Keratinocyte (primary cell): ENCODE measurements at regions not wholly inside any gene's neighbourhood (a gene's known extent, or its start where the extent isn't known, plus 50 kb on each side); places are given as distances from the start of the nearest gene placed in this dataset.

Experiments used
- DNase-seq: peaks from one replicate; pipeline ENCODE4 v3.0.0-alpha.2; 2011; ENCODE audit warnings: low read depth, missing footprints, low spot score
- FAIRE-seq: peaks from 2 replicates; lab custom pipeline; 2011; peaks lifted over from hg19 to GRCh38; lab: Jason Lieb, UNC
- H2AFZ ChIP-seq: 2 replicates; pipeline ENCODE4 v1.6.0; 2012; ENCODE audit warnings: low read length, control low read depth, inconsistent platforms; ENCODE audit not compliant: control insufficient read depth
- H3K27ac ChIP-seq: 2 replicates; pipeline ENCODE4 v1.5.1; 2011; ENCODE audit warnings: low read length; ENCODE audit not compliant: control insufficient read depth, insufficient read depth
- H3K27me3 ChIP-seq: 3 replicates; pipeline ENCODE4 v1.6.0; 2011; ENCODE audit warnings: low read length; ENCODE audit not compliant: control insufficient read depth, insufficient read depth; ENCODE audit errors: extremely low read depth
- H3K36me3 ChIP-seq, 2 experiments: 2 replicates in 1 of 2; 3 replicates in 1 of 2; pipeline ENCODE4 v1.5.1; 2011; ENCODE audit warnings: low read length in 2 of 2, mild to moderate bottlenecking in 1 of 2; ENCODE audit not compliant: control insufficient read depth in 2 of 2, insufficient read depth in 2 of 2; ENCODE audit errors: extremely low read depth in 1 of 2
- H3K4me1 ChIP-seq: 3 replicates; pipeline ENCODE4 v1.5.1; 2011; ENCODE audit warnings: low read length; ENCODE audit not compliant: control insufficient read depth, insufficient read depth; ENCODE audit errors: extremely low read depth
- H3K4me2 ChIP-seq: 3 replicates; pipeline ENCODE4 v1.6.0; 2011; ENCODE audit warnings: low read depth, low read length; ENCODE audit not compliant: control insufficient read depth, insufficient read depth; ENCODE audit errors: extremely low read depth
- H3K4me3 ChIP-seq, 3 experiments: fragments of 200-600 bp in 1 of 3; sonication (generic) in 1 of 3; 2 replicates in 2 of 3; 3 replicates in 1 of 3; pipeline ENCODE4 v1.5.1; 2011 to 2016; ENCODE audit warnings: low read length in 3 of 3, mild to moderate bottlenecking in 3 of 3, control low read depth in 2 of 3, inconsistent platforms in 1 of 3, low read depth in 1 of 3, mixed read lengths in 1 of 3, mixed run types in 1 of 3, moderate library complexity in 1 of 3; ENCODE audit not compliant: control insufficient read depth in 2 of 3, insufficient read depth in 2 of 3; ENCODE audit errors: extremely low read depth in 1 of 3
- H3K79me2 ChIP-seq: 2 replicates; pipeline ENCODE4 v1.6.0; 2012; ENCODE audit warnings: low read length; ENCODE audit not compliant: control insufficient read depth, insufficient read depth
- H3K9ac ChIP-seq: 3 replicates; pipeline ENCODE4 v1.6.0; 2011; ENCODE audit warnings: low read length; ENCODE audit not compliant: control insufficient read depth, insufficient read depth; ENCODE audit errors: extremely low read depth
- H3K9me1 ChIP-seq: 3 replicates; pipeline ENCODE4 v1.6.0; 2011; ENCODE audit warnings: low read length; ENCODE audit not compliant: control insufficient read depth, insufficient read depth; ENCODE audit errors: extremely low read depth
- H3K9me3 ChIP-seq: 2 replicates; pipeline ENCODE4 v1.5.1; 2012; ENCODE audit warnings: low read depth, low read length; ENCODE audit not compliant: control insufficient read depth
- H4K20me1 ChIP-seq: 3 replicates; pipeline ENCODE4 v1.6.0; 2011; ENCODE audit warnings: low read length; ENCODE audit not compliant: control insufficient read depth, insufficient read depth; ENCODE audit errors: extremely low read depth
- EZH2 ChIP-seq: IDR thresholded peaks from one replicate; pipeline ENCODE4 v1.6.1; 2012; ENCODE audit warnings: inconsistent platforms, mild to moderate bottlenecking, low read length, moderate library complexity
- dilution Hi-C: fragments of 300-500 bp; cut with MboI; formaldehyde crosslinking; loops from one replicate; pipeline ENCODE4 v1.7.0; 2020; ENCODE audit warnings: low sequenced_read_pairs; ENCODE audit not compliant: extremely low pct_ligation_motif_present
- TF ChIP-seq, protein P1 (sequence below), 3 experiments: IDR thresholded peaks in 1 of 3; conservative IDR thresholded peaks in 1 of 3; optimal IDR thresholded peaks in 1 of 3; 2 replicates in 2 of 3; 3 replicates in 1 of 3; pipeline versions ENCODE3 to v1.5.1; 2011; ENCODE audit warnings: low read length in 3 of 3, mild to moderate bottlenecking in 3 of 3, moderate library complexity in 2 of 3, control low read depth in 1 of 3, inconsistent platforms in 1 of 3; ENCODE audit not compliant: insufficient read depth in 2 of 3; ENCODE audit errors: extremely low read depth in 1 of 3

DNA sequence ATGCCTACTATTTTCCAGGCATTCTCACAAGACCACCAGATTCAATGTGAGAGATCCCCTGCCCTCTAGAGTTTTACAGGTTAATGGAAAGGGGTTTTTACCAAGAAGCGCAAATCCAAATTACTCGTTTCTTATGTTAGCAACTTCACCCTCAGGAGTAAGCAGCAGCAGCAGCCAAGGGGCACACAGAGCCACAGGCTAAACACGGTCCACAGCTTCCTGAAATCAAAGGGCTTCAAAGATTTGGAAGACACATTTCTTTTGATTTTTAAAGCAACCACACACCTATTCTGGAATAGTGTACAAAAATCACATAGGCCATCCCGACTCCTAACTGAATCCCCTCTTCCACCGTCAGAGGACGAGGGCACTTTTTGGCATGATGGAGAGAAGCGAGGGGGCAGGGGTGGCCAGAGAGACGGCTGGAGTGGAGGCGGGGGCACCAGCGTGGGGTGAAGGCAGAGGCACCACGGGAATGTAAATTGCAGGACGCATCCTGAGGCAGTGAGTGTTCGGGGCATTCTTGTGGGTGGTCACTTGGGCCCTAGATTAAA lies 107.0 kb downstream of the ARF6 start:
- FAIRE-seq (no peak), DNase-seq (no peak)
- H3K27me3 ChIP-seq = no peaks in the 10 kb centered on the region
- peaks cover 54% of the 10 kb centered on the region for H3K4me1 ChIP-seq
- H3K4me2 ChIP-seq = peak overlapping the region; percentile 85
- H3K9ac ChIP-seq = peak overlapping the region; percentile 90
- no peaks in the 10 kb centered on the region for H3K79me2 ChIP-seq
- no peaks in the 10 kb centered on the region for H3K9me1 ChIP-seq
- no peak for TF ChIP-seq EZH2
- TF ChIP-seq, protein P1, sequence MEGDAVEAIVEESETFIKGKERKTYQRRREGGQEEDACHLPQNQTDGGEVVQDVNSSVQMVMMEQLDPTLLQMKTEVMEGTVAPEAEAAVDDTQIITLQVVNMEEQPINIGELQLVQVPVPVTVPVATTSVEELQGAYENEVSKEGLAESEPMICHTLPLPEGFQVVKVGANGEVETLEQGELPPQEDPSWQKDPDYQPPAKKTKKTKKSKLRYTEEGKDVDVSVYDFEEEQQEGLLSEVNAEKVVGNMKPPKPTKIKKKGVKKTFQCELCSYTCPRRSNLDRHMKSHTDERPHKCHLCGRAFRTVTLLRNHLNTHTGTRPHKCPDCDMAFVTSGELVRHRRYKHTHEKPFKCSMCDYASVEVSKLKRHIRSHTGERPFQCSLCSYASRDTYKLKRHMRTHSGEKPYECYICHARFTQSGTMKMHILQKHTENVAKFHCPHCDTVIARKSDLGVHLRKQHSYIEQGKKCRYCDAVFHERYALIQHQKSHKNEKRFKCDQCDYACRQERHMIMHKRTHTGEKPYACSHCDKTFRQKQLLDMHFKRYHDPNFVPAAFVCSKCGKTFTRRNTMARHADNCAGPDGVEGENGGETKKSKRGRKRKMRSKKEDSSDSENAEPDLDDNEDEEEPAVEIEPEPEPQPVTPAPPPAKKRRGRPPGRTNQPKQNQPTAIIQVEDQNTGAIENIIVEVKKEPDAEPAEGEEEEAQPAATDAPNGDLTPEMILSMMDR (optimal IDR thresholded peaks at IDR 0.05 in 1 of 3, IDR thresholded peaks at IDR 0.05 in 1 of 3, conservative IDR thresholded peaks at IDR 0.05 in 1 of 3; ENCODE audit: extremely low read depth in 1 of 3, insufficient read depth in 2 of 3, low read length in 3 of 3) = no peak
- peak overlapping the region in 1 of 3 experiments; percentile 36 for H3K4me3 ChIP-seq
- H3K36me3 ChIP-seq = no peaks in the 10 kb centered on the region
- H4K20me1 ChIP-seq = no peaks in the 10 kb centered on the region
- no peak overlapping the region for H2AFZ ChIP-seq
- no peaks in the 10 kb centered on the region for H3K9me3 ChIP-seq
- peak overlapping the region; percentile 98 for H3K27ac ChIP-seq
- dilution Hi-C loops = no loop called here

DNA sequence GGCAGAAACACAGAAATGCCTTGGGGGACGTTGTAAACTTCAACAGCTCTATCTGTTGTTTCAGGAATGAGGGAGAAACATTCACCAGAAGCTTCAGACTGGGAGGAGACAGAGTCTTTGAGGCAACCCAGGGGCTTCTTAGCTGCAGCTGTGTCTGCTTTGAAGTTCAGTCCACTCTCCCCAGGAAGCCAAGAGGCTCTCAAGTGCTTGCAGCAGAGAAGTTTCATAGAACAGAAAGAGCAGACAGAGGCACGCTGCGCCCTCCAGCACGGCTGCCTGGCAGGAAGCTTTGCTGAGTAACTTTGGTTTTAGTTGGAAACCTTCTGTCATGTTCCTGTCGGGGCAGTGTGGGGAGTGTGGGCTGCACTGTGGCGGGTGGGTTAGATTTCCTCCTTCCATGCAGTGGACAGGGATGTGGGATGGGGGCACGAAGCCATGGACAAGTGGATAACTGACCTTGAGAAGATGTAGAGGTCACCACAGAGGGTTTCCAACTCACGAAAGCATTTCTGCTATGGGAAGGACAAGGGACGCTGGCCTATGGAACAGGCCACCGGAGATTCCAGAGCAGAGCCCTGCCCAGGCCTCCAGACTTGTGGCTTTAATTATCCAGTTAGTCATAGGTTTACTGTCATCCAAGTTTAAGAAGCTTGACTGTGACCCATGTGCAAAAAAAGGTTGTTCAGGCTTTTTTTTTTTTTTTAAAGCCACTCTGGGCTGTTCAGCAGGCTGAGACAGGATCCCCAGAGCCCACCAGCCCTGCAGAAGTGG lies 107.7 kb downstream of the ARF6 start:
- no peak for DNase-seq
- peaks cover 54% of the 10 kb centered on the region for H3K4me1 ChIP-seq
- peak overlapping the region; percentile 85 for H3K4me2 ChIP-seq
- dilution Hi-C loops = no loop called here
- no peaks in the 10 kb centered on the region for H3K79me2 ChIP-seq
- no peaks in the 10 kb centered on the region for H3K9me1 ChIP-seq
- no peak for TF ChIP-seq EZH2
- TF ChIP-seq, protein P1 (optimal IDR thresholded peaks at IDR 0.05 in 1 of 3, IDR thresholded peaks at IDR 0.05 in 1 of 3, conservative IDR thresholded peaks at IDR 0.05 in 1 of 3; ENCODE audit: extremely low read depth in 1 of 3, insufficient read depth in 2 of 3, low read length in 3 of 3) = peak in 2 of 3 experiments; percentile 7 to 33
- no peaks in the 10 kb centered on the region for H3K27me3 ChIP-seq
- no peaks in the 10 kb centered on the region for H3K9me3 ChIP-seq
- peak; percentile 53 for FAIRE-seq
- peak overlapping the region in 2 of 3 experiments; percentile 9 to 36 for H3K4me3 ChIP-seq
- no peaks in the 10 kb centered on the region for H3K36me3 ChIP-seq
- H4K20me1 ChIP-seq = no peaks in the 10 kb centered on the region
- H3K27ac ChIP-seq = peak overlapping the region; percentile 98
- H3K9ac ChIP-seq = peak overlapping the region; percentile 90
- H2AFZ ChIP-seq = peak overlapping the region; percentile 25
